ENCODE measurements at regions not wholly inside any gene's neighbourhood (a gene's known extent, or its start where the extent isn't known, plus 50 kb on each side); places are given as distances from the start of the nearest gene placed in this dataset.
A peak's percentile ranks its signal among the peaks of the same experiment; 100 is the strongest.

GRCh38 chr2:55989405-55989804 lies 65.8 kb upstream of the EFEMP1 start:
- Histone ChIP-seq H3K9me3 (no peaks in the 10 kb centered on the region), H3K27me3 (no peaks in the 10 kb centered on the region), H3K27ac (no peak overlapping the region), H3K36me3 (replicated peaks in 1 of 2; ENCODE audit: insufficient read depth in 1 of 2, low read depth in 2 of 2) (no peaks in the 10 kb centered on the region), H3K4me3 (no peak overlapping the region), H3K4me1 (no peaks in the 10 kb centered on the region)
- ATAC-seq (no peak), DNase-seq (no peak)
- 88 to 94% methylated on average over 7 of the region's 7 CpGs for WGBS, 2 donors
- no peak for TF ChIP-seq POLR2A (IDR thresholded peaks at IDR 0.05)
- TF ChIP-seq, protein P1, sequence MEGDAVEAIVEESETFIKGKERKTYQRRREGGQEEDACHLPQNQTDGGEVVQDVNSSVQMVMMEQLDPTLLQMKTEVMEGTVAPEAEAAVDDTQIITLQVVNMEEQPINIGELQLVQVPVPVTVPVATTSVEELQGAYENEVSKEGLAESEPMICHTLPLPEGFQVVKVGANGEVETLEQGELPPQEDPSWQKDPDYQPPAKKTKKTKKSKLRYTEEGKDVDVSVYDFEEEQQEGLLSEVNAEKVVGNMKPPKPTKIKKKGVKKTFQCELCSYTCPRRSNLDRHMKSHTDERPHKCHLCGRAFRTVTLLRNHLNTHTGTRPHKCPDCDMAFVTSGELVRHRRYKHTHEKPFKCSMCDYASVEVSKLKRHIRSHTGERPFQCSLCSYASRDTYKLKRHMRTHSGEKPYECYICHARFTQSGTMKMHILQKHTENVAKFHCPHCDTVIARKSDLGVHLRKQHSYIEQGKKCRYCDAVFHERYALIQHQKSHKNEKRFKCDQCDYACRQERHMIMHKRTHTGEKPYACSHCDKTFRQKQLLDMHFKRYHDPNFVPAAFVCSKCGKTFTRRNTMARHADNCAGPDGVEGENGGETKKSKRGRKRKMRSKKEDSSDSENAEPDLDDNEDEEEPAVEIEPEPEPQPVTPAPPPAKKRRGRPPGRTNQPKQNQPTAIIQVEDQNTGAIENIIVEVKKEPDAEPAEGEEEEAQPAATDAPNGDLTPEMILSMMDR (IDR thresholded peaks at IDR 0.05): no peak
- intact Hi-C loops (cut with DNase I): no loop called here

- Histone ChIP-seq H3K27me3 (no peaks in the 10 kb centered on the region), H3K4me1 (peaks cover 17% of the 10 kb centered on the region), H3K36me3 (replicated peaks in 1 of 2; ENCODE audit: insufficient read depth in 1 of 2, low read depth in 2 of 2) (no peaks in the 10 kb centered on the region), H3K27ac (peak overlapping the region in 1 of 4 donors; percentile 51), H3K9me3 (no peaks in the 10 kb centered on the region), H3K4me3 (no peak overlapping the region)
- intact Hi-C loops (cut with DNase I): no loop called here
- TF ChIP-seq, protein P1 (IDR thresholded peaks at IDR 0.05): no peak
- TF ChIP-seq POLR2A (IDR thresholded peaks at IDR 0.05): no peak
- ATAC-seq (peak; percentile 62), DNase-seq (peak in 2 of 4 donors; percentile 16 to 48)
- 46 to 50% methylated on average over 4 of the region's 4 CpGs for WGBS, 2 donors
Observed at GRCh38 chr2:55992455-55992854, 68.9 kb upstream of the EFEMP1 start.

DNA sequence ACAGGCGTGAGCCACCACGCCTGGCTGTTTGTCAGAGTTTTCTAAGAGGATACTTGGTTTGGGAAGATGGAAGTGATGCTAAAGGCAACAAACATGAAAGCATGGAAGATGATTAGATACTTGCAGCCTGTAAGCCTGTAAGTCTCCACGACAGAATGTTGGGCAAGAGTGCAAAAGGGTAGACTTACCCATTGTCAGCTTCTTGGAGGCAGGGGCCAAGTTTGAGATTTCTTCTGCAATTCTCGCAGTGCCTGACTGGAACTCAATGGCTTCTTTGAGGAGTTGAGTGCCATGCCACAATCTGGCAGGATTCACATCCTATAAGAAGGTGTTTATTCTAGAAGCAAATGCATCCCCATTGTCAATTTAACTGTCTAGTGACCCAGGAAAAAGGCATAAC lies 70.1 kb upstream of the EFEMP1 start:
- Histone ChIP-seq H3K27ac (no peak overlapping the region), H3K36me3 (replicated peaks in 1 of 2; ENCODE audit: insufficient read depth in 1 of 2, low read depth in 2 of 2) (no peaks in the 10 kb centered on the region), H3K4me1 (peaks cover 17% of the 10 kb centered on the region), H3K9me3 (no peaks in the 10 kb centered on the region), H3K4me3 (no peak overlapping the region), H3K27me3 (no peaks in the 10 kb centered on the region)
- WGBS, 2 donors: 92 to 97% methylated on average over 4 of the region's 4 CpGs
- TF ChIP-seq, protein P1 (IDR thresholded peaks at IDR 0.05): no peak
- no peak for TF ChIP-seq POLR2A (IDR thresholded peaks at IDR 0.05)
- intact Hi-C loops (cut with DNase I): no loop called here
- ATAC-seq: no peak
- DNase-seq: no peak

GRCh38 chr2:55995211-55995610 lies 71.6 kb upstream of the EFEMP1 start:
- TF ChIP-seq, protein P1 (IDR thresholded peaks at IDR 0.05): no peak
- no peak for TF ChIP-seq POLR2A (IDR thresholded peaks at IDR 0.05)
- DNase-seq (no peak), ATAC-seq (no peak)
- H3K9me3 ChIP-seq: no peaks in the 10 kb centered on the region
- H3K4me3 ChIP-seq: no peak overlapping the region
- 54 to 68% methylated on average over 1 of the region's 1 CpG for WGBS, 2 donors
- no peaks in the 10 kb centered on the region for H3K27me3 ChIP-seq
- H3K36me3 ChIP-seq (replicated peaks in 1 of 2; ENCODE audit: insufficient read depth in 1 of 2, low read depth in 2 of 2): no peaks in the 10 kb centered on the region
- peaks cover 17% of the 10 kb centered on the region for H3K4me1 ChIP-seq
- intact Hi-C loops (cut with DNase I): no loop called here
- no peak overlapping the region for H3K27ac ChIP-seq

DNA sequence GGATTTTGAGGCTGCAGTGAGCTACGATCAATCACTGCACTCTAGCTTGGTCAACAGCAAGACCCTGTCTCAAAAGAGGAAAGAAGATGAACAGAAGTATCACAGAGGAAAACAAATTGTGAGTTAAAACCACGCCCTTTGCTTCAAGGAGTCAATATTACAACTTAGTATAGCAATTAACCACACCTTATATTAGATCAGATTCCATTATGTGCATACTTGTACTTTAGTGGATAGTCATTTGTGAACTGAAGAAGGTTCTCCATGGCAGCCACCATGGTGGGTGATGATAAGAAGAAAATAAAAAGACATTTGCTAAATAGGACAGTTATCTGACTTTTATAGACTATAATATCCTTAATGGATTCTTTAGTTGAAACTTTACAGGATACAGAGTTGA lies 72.3 kb upstream of the EFEMP1 start:
- H3K27ac ChIP-seq: no peak overlapping the region
- H3K4me3 ChIP-seq: no peak overlapping the region
- intact Hi-C loops (cut with DNase I): no loop called here
- no peaks in the 10 kb centered on the region for H3K27me3 ChIP-seq
- TF ChIP-seq, protein P1 (IDR thresholded peaks at IDR 0.05): no peak
- TF ChIP-seq POLR2A (IDR thresholded peaks at IDR 0.05): no peak
- H3K9me3 ChIP-seq: no peaks in the 10 kb centered on the region
- DNase-seq (no peak), ATAC-seq (no peak)
- peaks cover 17% of the 10 kb centered on the region for H3K4me1 ChIP-seq
- 89 to 92% methylated on average over 2 of the region's 2 CpGs for WGBS, 2 donors
- H3K36me3 ChIP-seq (replicated peaks in 1 of 2; ENCODE audit: insufficient read depth in 1 of 2, low read depth in 2 of 2): no peaks in the 10 kb centered on the region
